ENCODE measurements at regions not wholly inside any gene's neighbourhood (a gene's known extent, or its start where the extent isn't known, plus 50 kb on each side); places are given as distances from the start of the nearest gene placed in this dataset.

DNA sequence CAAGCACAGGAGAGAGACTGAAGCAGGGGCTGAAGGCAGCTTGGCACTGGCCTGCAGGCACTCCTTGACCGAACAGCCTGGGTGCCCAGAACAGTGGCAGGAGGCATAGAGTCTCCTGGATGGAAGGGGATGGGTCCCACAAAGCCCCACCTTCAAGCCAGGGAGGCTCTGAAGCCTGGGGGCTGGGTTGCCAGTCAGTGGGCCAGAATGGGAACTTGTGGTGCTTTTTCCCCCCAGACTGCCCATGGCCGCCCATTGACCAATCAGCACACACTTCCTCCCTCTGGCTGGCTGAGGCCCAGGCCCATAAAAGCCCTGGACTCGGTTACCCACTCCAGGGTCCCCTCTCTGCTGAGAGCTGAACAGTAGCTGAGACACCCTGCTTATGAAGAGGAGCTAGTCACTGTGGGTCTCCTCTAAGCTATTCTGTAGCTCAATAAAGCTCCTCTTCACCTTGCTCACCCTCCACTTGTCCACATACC, 109.6 kb downstream of the ELAPOR2 start:
- Mint-ChIP-seq H3K27ac (ENCODE audit: unreplicated experiment) (no peak overlapping the region), H3K36me3 (ENCODE audit: insufficient read depth, unreplicated experiment) (no peaks in the 10 kb centered on the region), H3K4me3 (ENCODE audit: unreplicated experiment) (no peak overlapping the region), H3K4me1 (ENCODE audit: low read depth, unreplicated experiment) (peaks cover 18% of the 10 kb centered on the region), H3K27me3 (ENCODE audit: insufficient read depth, unreplicated experiment) (no peaks in the 10 kb centered on the region), H3K9me3 (ENCODE audit: unreplicated experiment) (no peaks in the 10 kb centered on the region)
- no peak for DNase-seq
- Histone ChIP-seq H3K36me3 (ENCODE audit: control insufficient read depth, insufficient read depth, low read length) (no peaks in the 10 kb centered on the region), H3K4me3 (ENCODE audit: low read depth, low read length) (no peak overlapping the region), H3K9me3 (no peaks in the 10 kb centered on the region), H3K27me3 (replicated peaks; ENCODE audit: control insufficient read depth, insufficient read depth, low read length) (no peaks in the 10 kb centered on the region), H3K4me1 (peaks cover 15% of the 10 kb centered on the region; the same call in 1 of the 2 replicates)
- BruUV-seq (replicated peaks), result no TSS peak
- intact Hi-C loops (cut with micrococcal nuclease; ENCODE audit: unreplicated experiment), result no loop called here
- ChIA-PET POLR2A (interaction anchor here (0.6 kb wide), 1 partner anchor 26 kb away, joined by 4 read pairs; no protein-coding TSS in a partner anchor), CTCF (no interaction called here)
- TF ChIP-seq, protein P1, sequence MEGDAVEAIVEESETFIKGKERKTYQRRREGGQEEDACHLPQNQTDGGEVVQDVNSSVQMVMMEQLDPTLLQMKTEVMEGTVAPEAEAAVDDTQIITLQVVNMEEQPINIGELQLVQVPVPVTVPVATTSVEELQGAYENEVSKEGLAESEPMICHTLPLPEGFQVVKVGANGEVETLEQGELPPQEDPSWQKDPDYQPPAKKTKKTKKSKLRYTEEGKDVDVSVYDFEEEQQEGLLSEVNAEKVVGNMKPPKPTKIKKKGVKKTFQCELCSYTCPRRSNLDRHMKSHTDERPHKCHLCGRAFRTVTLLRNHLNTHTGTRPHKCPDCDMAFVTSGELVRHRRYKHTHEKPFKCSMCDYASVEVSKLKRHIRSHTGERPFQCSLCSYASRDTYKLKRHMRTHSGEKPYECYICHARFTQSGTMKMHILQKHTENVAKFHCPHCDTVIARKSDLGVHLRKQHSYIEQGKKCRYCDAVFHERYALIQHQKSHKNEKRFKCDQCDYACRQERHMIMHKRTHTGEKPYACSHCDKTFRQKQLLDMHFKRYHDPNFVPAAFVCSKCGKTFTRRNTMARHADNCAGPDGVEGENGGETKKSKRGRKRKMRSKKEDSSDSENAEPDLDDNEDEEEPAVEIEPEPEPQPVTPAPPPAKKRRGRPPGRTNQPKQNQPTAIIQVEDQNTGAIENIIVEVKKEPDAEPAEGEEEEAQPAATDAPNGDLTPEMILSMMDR (IDR thresholded peaks at IDR 0.05; ENCODE audit: insufficient read depth in 1 of 2, low read depth in 1 of 2, low read length in 1 of 2, severe bottlenecking in 1 of 2, unreplicated experiment in 1 of 2), result no peak

DNA sequence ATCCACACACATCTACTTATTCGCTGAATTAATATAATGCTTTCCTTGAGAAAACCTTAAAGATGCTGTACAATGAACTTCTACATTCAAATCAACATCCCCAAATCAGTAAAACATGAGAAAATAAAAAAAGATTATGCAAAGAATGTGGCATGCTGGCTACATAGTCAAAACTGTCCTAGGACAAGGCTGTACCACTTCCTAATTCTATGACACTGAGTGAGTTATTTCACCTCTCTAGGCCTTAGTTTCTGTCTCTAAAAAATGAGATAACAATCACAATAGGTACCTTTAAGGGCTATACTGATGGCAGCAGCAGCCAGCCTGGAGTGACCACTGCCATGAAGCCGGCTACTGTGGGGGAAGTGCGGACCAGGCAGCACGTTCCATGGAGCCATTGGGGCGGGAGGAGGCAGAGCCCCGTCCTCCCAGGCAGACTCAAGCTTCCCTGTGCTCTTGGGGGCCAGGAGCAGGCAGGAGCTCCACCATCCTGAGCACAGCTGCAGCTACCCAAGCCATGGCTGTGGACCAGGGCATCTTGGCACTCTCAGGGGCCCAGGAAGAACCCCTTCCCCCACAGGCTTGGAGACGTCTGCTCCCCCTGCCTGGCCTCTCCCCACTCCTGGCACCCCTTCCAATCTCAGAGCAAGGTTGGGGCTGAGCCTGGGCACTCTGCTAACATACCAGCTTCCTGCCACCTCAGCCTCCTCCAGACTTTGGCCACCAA, 110.2 kb downstream of the ELAPOR2 start:
- no peaks in the 10 kb centered on the region for H3K36me3 ChIP-seq (ENCODE audit: control insufficient read depth, insufficient read depth, low read length)
- no peak overlapping the region for H3K4me3 Mint-ChIP-seq (ENCODE audit: unreplicated experiment)
- H3K27me3 Mint-ChIP-seq (ENCODE audit: insufficient read depth, unreplicated experiment), result no peaks in the 10 kb centered on the region
- H3K9me3 Mint-ChIP-seq (ENCODE audit: unreplicated experiment), result no peaks in the 10 kb centered on the region
- TF ChIP-seq, protein P1 (IDR thresholded peaks at IDR 0.05; ENCODE audit: insufficient read depth in 1 of 2, low read depth in 1 of 2, low read length in 1 of 2, severe bottlenecking in 1 of 2, unreplicated experiment in 1 of 2), result no peak
- ChIA-PET POLR2A (no interaction called here), CTCF (no interaction called here)
- H3K4me1 ChIP-seq, result peaks cover 15% of the 10 kb centered on the region; the same call in 1 of the 2 replicates
- peaks cover 18% of the 10 kb centered on the region for H3K4me1 Mint-ChIP-seq (ENCODE audit: low read depth, unreplicated experiment)
- H3K36me3 Mint-ChIP-seq (ENCODE audit: insufficient read depth, unreplicated experiment), result no peaks in the 10 kb centered on the region
- no peak overlapping the region for H3K4me3 ChIP-seq (ENCODE audit: low read depth, low read length)
- no peaks in the 10 kb centered on the region for H3K27me3 ChIP-seq (replicated peaks; ENCODE audit: control insufficient read depth, insufficient read depth, low read length)
- no peak for DNase-seq
- H3K27ac Mint-ChIP-seq (ENCODE audit: unreplicated experiment), result no peak overlapping the region
- no TSS peak for BruUV-seq (replicated peaks)
- no peaks in the 10 kb centered on the region for H3K9me3 ChIP-seq
- intact Hi-C loops (cut with micrococcal nuclease; ENCODE audit: unreplicated experiment), result no loop called here

DNA sequence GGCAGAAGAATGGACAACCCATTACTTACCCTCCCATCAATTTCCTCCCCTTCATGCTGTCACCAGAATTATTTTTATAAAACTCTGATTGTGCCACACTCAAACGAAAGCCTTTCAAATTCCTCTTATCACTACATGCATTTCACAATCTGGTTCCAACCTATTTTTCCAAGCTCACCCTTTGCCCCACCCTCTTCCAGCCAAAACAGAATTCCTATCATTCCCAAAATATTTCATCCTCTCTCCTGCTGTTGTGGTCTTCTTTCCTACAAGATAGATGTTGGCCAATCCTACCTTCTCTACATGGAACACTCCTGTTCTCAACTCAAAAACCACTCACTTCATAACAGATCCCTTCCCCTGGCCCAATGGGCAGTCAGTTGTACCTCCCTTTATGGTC, 111.5 kb downstream of the ELAPOR2 start:
- no peaks in the 10 kb centered on the region for H3K36me3 Mint-ChIP-seq (ENCODE audit: insufficient read depth, unreplicated experiment)
- Histone ChIP-seq H3K36me3 (ENCODE audit: control insufficient read depth, insufficient read depth, low read length) (no peaks in the 10 kb centered on the region), H3K4me3 (ENCODE audit: low read depth, low read length) (no peak overlapping the region), H3K27me3 (replicated peaks; ENCODE audit: control insufficient read depth, insufficient read depth, low read length) (no peaks in the 10 kb centered on the region), H3K9me3 (no peaks in the 10 kb centered on the region), H3K4me1 (peaks cover 15% of the 10 kb centered on the region; the same call in 1 of the 2 replicates)
- H3K27me3 Mint-ChIP-seq (ENCODE audit: insufficient read depth, unreplicated experiment), result no peaks in the 10 kb centered on the region
- no peak overlapping the region for H3K4me3 Mint-ChIP-seq (ENCODE audit: unreplicated experiment)
- CTCF ChIA-PET, result no interaction called here
- TF ChIP-seq, protein P1 (IDR thresholded peaks at IDR 0.05; ENCODE audit: insufficient read depth in 1 of 2, low read depth in 1 of 2, low read length in 1 of 2, severe bottlenecking in 1 of 2, unreplicated experiment in 1 of 2), result no peak
- peaks cover 9% of the 10 kb centered on the region for H3K4me1 Mint-ChIP-seq (ENCODE audit: low read depth, unreplicated experiment)
- H3K9me3 Mint-ChIP-seq (ENCODE audit: unreplicated experiment), result no peaks in the 10 kb centered on the region
- intact Hi-C loops (cut with micrococcal nuclease; ENCODE audit: unreplicated experiment), result no loop called here
- no peak overlapping the region for H3K27ac Mint-ChIP-seq (ENCODE audit: unreplicated experiment)
- POLR2A ChIA-PET, result interaction anchor here (0.6 kb wide), 1 partner anchor 204 kb away, joined by 6 read pairs; the partner anchor contains the start of gene DMTF1
- BruUV-seq (replicated peaks), result no TSS peak
- DNase-seq, result no peak

Data from Caco-2 (cell line).